GM18502 (cell line): ENCODE measurements at regions not wholly inside any gene's neighbourhood (a gene's known extent, or its start where the extent isn't known, plus 50 kb on each side); places are given as distances from the start of the nearest gene placed in this dataset.

ENCODE experiments used
- ATAC-seq: cut with Tn5 transposase; IDR thresholded peaks from one replicate; pipeline ENCODE4 v1.9.1; 2021; ENCODE audit warnings: mild to moderate bottlenecking; ENCODE audit not compliant: unreplicated experiment, poor library complexity

DNA sequence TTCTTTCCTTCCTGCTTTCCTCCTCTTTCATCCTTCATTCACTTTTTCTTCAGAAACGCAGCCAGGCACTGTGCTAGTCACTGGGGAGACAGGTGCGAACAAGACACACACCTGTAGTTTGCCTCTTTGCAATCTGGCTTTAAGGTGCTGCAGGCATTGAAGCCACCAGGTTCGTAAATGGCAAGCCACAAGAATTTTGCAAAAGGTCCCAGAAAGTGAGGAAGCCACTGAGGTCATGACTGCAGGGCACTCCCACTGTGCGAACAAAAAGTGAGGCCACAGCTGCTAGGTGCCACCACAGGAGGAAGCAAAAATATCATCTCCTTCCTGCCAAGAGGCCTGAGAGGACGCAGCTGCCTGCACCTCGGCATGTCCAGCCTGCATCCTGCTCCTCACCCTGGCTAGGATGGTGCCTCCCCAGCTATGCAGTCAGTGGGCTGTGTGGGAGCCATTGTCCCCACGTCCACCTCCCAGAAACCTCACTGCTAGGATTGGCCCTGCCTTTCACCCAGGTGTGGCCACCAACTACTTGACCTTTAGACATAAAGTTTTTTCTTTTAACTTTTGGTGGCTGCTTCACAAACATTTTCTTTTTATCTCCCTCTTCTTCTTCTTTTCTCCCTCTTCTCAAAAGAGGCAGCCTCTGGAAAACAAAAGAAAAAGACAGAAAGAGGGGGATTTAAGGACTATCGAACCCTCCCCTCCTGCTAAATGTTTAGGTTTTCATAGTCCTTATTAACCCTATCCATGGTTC lies 230.8 kb downstream of the BCAS1 start:
- ATAC-seq = peak; percentile 73

DNA sequence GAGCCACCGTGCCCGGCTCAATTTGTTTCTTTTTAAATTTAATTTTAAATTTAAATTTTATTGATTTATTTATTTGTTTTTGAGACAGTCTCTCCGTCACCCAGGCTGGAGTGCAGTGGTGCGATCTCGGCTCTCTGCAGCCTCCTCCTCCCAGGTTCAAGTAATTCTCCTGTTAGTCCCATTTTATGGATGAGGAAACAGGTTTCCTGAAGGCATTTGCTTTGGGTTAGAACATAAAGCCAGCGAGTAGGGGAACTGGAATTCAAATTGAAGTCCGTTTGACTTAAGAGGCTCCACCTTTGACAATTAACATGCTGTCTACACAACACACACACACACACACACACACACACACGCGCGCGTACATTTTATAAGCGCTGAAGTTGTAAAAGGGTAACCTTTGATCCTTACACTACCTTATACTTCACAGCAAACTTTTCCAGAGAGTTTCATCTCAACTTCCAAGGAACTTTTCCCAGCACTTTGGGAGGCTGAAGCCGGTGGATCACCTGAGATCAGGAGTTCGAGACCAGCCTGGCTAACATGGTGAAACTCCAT lies 232.0 kb downstream of the BCAS1 start:
- ATAC-seq = no peak

- no peak for ATAC-seq
Measured at GRCh38 chr20:53837126-53837826, 233.1 kb downstream of the BCAS1 start.

DNA sequence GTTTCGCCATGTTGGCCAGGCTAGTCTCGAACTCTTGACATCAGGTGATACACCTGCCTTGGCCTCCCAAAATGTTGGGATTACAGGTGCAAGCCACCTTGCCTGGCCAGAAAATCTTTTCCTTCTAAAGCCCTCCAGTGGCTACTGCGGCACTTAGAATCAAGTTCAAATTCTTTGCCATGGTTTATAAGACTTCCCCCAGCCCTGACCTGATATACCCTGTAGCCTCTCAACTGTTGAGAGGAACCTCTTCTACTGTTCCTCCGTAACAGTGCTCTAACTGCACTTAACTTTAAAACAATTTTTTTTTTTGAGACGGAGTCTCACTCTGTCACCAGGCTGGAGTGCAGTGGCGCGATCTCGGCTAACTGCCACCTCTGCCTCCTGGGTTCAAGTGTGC lies 235.6 kb downstream of the BCAS1 start:
- no peak for ATAC-seq

DNA sequence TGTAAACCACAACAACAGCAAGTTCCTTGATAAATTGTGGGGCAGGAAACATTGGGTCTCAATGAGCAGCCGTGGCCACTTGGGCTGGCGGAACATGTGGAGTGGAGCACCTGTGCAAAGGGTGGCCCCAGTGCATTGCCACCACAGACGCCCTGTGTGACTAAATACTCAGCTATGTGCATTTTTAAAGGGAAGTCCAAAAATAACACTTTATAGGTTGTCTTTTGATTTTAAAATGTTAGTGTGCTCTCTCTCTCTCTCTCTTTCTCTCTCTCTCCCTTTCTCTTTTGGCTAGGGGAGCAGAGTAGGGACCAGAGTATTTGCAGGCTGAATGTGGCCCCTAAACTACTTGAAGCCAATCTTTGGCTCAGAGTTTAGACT lies 236.3 kb downstream of the BCAS1 start:
- peak; percentile 40 for ATAC-seq

GRCh38 chr20:53833333-53834061 lies 236.9 kb downstream of the BCAS1 start:
- ATAC-seq = no peak

GRCh38 chr20:53832499-53832898 lies 237.9 kb downstream of the BCAS1 start:
- ATAC-seq = no peak

GRCh38 chr20:53831812-53832211 lies 238.2 kb upstream of the ZNF217 start:
- ATAC-seq = no peak

GRCh38 chr20:53831228-53831627 lies 237.6 kb upstream of the ZNF217 start:
- no peak for ATAC-seq

DNA sequence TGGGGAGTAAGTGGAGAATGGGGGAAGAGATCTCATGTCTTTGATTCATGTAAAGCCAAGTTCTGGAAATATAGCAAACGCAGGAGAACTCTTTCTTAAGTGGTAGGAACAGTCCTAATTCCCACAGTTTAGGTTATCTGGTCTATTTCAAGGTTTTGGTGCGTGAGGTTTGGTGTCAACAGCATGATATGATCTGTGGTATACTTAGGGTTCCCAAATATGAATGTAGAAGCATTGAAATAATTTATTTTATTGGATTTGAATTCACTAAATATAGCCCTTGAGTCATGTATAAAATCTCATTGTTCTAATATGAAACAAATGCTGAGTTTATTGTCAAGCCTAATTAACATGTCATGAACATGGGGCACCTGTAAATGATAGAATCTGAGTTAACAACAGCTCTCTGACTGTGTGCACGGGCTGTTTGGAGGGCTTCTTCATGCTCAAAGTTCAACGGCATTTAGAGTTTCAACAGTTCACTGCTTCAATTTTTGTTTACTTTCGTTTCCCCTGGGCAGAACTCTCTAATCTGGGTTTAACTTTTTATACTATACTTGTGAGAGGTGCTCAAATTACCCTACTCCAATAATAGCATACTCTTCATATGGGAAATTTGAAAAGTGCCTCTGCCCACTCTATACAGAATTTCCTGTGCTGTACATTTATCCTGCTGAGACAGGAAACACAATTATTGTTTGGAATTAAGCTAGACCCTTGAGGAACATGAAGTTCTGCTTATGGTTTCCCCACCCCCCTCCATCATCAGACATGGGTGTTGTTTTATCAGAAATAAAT lies 236.3 kb upstream of the ZNF217 start:
- ATAC-seq = peak; percentile 44

- ATAC-seq = peak; percentile 40
Measured at GRCh38 chr20:53829255-53829723, 235.7 kb upstream of the ZNF217 start.

- peak; percentile 18 for ATAC-seq
Measured at GRCh38 chr20:53828682-53829254, 235.1 kb upstream of the ZNF217 start.

DNA sequence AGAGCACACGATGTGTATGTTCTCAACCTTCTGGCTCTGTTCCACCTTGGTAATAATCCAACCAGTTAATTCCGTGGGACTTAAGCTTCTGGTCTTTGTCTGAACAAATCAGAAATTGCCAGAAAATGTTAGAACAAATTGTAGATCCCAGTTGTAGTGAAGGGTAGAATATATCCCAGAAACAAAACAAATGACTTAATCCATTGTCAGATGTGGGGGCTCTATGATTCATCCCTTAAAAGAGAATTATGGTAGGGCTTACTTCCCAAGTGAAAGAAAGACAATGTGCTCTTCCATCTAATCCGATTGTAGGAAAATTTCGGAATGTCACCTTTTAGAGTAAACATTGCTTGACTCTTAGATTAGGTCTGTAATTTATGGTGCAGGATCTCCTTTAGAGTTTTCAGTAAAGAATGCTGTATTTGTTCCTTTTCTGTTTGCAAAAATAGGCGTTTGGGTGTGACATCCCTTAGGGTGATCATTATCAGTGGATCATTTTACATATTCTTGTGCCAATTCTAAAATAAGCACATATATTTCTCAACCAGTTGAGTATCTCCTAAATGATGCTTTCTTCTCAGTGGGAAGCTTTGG lies 234.5 kb upstream of the ZNF217 start:
- ATAC-seq = no peak

DNA sequence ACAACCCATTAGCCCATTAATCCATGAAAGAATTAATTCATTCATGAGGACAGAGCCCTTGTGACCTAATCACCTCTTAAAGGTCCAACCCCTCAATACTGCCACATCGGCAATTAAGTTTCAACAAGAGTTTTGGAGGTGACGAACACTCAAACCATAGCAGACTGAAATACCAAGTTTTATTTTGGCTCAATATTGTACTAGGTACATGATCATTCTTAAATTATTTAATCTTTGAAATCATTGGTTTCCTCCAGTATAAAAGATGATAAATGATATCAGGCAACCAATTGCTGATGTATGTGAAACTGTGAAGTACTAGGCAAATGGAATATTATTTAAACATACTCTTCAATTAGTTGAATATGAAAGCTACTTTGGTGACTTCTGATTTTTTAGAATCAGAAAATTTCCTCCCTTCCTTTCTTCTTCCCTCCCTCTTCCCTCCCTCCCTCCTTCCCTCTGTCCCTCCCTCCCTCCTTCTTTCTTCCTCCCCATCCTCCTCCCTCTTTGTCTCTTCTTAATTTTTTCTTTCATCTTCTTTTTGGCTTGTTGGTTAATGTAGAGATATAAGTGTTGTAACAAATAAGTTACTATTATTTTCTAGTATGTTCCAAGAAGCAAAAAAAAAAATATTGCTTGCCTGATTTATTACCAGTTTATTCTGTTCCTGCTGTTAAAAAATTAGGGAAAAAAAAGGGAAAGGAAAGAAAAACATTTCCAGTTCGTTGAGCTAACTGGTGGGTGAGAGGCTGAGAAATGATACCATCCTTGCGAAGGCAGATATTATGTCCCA lies 233.9 kb upstream of the ZNF217 start:
- ATAC-seq = no peak

DNA sequence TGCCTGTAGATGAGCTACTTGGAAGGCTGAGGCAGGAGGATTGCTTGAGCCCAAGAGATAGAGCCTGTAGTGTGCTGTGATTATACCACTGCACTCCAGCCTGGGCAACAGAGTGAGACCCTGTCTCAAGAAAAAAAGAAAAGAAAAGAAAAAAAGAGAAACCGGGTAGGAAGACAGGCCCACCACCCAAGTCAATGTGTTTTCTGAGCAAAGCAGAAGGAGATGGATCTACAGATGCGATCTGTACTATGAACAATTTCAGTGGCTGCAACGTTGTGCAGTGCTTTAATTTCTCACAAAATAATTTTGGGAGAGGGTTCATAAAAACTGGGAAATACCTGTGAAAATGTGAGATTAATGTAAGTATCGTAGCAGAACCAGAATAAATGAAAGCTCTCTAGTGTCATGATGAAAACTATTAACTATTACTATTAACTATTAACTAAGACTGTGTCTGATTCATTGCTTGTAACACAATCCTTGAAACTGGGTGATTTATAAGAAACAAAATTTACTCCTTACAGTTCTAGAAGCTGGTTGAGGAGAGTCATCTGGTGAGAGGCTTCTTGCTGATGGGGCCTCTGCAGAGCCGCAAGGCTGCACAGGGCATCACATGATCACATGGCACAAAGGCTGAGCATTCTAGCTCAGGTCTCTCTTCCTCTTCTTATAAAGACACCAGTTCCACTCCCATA lies 233.1 kb upstream of the ZNF217 start:
- peak; percentile 73 for ATAC-seq

DNA sequence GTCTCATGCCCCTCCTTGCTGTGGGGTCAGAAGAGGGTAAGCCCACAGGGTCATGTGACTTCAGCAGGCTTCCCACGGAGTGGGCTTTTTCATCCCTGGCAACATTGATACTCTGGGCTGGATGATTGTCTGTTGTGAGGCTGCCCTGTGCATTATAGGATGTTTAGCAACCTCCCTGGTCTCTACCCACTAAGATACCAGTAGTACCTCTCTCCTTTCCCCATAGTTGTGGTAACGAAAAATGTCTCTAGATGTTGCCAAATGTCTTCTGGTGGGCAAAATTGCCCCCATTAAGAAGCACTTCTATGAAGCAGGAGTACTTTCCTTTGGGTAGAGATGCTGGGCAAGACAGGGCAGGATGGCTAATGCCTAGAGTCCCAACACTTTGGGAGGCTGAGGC lies 232.5 kb upstream of the ZNF217 start:
- no peak for ATAC-seq

DNA sequence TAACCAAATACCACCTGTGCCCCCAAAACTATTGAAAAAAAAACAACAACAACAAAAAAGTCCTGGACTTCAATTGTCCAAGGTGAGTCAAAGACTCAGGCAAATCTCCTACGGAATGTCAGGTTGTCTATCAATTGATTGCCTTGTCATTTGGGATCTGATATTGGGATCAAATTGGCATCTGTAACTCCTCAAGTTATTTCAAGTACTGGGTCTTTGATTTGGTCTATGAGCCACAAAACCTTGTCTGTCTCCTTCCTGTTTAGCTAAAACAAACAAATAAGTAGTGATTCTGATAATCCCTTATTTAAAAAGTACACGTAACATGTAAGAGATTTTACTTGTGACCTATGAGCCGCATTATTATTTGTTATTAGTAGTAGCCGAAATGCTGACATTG lies 231.6 kb upstream of the ZNF217 start:
- no peak for ATAC-seq

GRCh38 chr20:53824779-53825178 lies 231.1 kb upstream of the ZNF217 start:
- ATAC-seq = no peak
